ENCODE measurements at regions not wholly inside any gene's neighbourhood (a gene's known extent, or its start where the extent isn't known, plus 50 kb on each side); places are given as distances from the start of the nearest gene placed in this dataset.
A peak's percentile ranks its signal among the peaks of the same experiment; 100 is the strongest.

- Histone ChIP-seq H3K4me3 (no peak overlapping the region), H3K4me1 (no peaks in the 10 kb centered on the region), H3K4me2 (no peak overlapping the region), H3K36me3 (no peaks in the 10 kb centered on the region), H3K9me3 (peaks cover 10% of the 10 kb centered on the region), H4K20me1 (no peaks in the 10 kb centered on the region), H3K27ac (no peak overlapping the region), H3K27me3 (no peaks in the 10 kb centered on the region), H3K9ac (no peak overlapping the region)
- TF ChIP-seq Cebpa-rat (IDR thresholded peaks at IDR 0.05), result no peak
Measured at GRCh38 chr4:159425737-159426305, 322.9 kb downstream of the RAPGEF2 start.

GRCh38 chr4:159428293-159428692 lies 325.4 kb downstream of the RAPGEF2 start:
- H3K9me3 ChIP-seq, result peaks cover 11% of the 10 kb centered on the region; the same call in 1 of the 2 replicates
- no peak overlapping the region for H3K4me2 ChIP-seq
- no peak overlapping the region for H3K4me3 ChIP-seq
- no peaks in the 10 kb centered on the region for H4K20me1 ChIP-seq
- H3K9ac ChIP-seq, result no peak overlapping the region
- no peak for TF ChIP-seq Cebpa-rat (IDR thresholded peaks at IDR 0.05)
- H3K36me3 ChIP-seq, result no peaks in the 10 kb centered on the region
- H3K27me3 ChIP-seq, result no peaks in the 10 kb centered on the region
- H3K27ac ChIP-seq, result no peak overlapping the region
- H3K4me1 ChIP-seq, result no peaks in the 10 kb centered on the region

- no peak overlapping the region for H3K27ac ChIP-seq
- no peak overlapping the region for H3K4me2 ChIP-seq
- no peaks in the 10 kb centered on the region for H3K4me1 ChIP-seq
- H3K36me3 ChIP-seq, result no peaks in the 10 kb centered on the region
- H3K27me3 ChIP-seq, result no peaks in the 10 kb centered on the region
- TF ChIP-seq Cebpa-rat (IDR thresholded peaks at IDR 0.05), result no peak
- no peaks in the 10 kb centered on the region for H4K20me1 ChIP-seq
- H3K9me3 ChIP-seq, result peaks cover 11% of the 10 kb centered on the region; the same call in 1 of the 2 replicates
- H3K9ac ChIP-seq, result no peak overlapping the region
- no peak overlapping the region for H3K4me3 ChIP-seq
Measured at GRCh38 chr4:159428975-159429692, 326.3 kb downstream of the RAPGEF2 start.

- Histone ChIP-seq H3K9me3 (peaks cover 11% of the 10 kb centered on the region; the same call in 1 of the 2 replicates), H4K20me1 (no peaks in the 10 kb centered on the region), H3K36me3 (no peaks in the 10 kb centered on the region), H3K27me3 (no peaks in the 10 kb centered on the region), H3K4me2 (no peak overlapping the region), H3K27ac (no peak overlapping the region), H3K4me1 (no peaks in the 10 kb centered on the region), H3K4me3 (no peak overlapping the region), H3K9ac (no peak overlapping the region)
- no peak for TF ChIP-seq Cebpa-rat (IDR thresholded peaks at IDR 0.05)
Measured at GRCh38 chr4:159429693-159430035, 326.8 kb downstream of the RAPGEF2 start.

GRCh38 chr4:159430896-159431295 lies 328.0 kb downstream of the RAPGEF2 start:
- no peaks in the 10 kb centered on the region for H4K20me1 ChIP-seq
- no peaks in the 10 kb centered on the region for H3K36me3 ChIP-seq
- H3K27ac ChIP-seq, result no peak overlapping the region
- H3K9me3 ChIP-seq, result peaks cover 11% of the 10 kb centered on the region; the same call in 1 of the 2 replicates
- no peak overlapping the region for H3K4me2 ChIP-seq
- peaks cover 6% of the 10 kb centered on the region for H3K4me1 ChIP-seq
- TF ChIP-seq Cebpa-rat (IDR thresholded peaks at IDR 0.05), result no peak
- H3K9ac ChIP-seq, result no peak overlapping the region
- no peaks in the 10 kb centered on the region for H3K27me3 ChIP-seq
- no peak overlapping the region for H3K4me3 ChIP-seq

GRCh38 chr4:159432436-159432835 lies 329.6 kb downstream of the RAPGEF2 start:
- no peaks in the 10 kb centered on the region for H4K20me1 ChIP-seq
- peaks cover 11% of the 10 kb centered on the region; the same call in 1 of the 2 replicates for H3K9me3 ChIP-seq
- no peaks in the 10 kb centered on the region for H3K27me3 ChIP-seq
- no peak overlapping the region for H3K27ac ChIP-seq
- H3K9ac ChIP-seq, result no peak overlapping the region
- no peak for TF ChIP-seq Cebpa-rat (IDR thresholded peaks at IDR 0.05)
- H3K4me1 ChIP-seq, result peaks cover 9% of the 10 kb centered on the region
- no peak overlapping the region for H3K4me2 ChIP-seq
- no peaks in the 10 kb centered on the region for H3K36me3 ChIP-seq
- no peak overlapping the region for H3K4me3 ChIP-seq

GRCh38 chr4:159433337-159433736 lies 330.5 kb downstream of the RAPGEF2 start:
- H3K4me3 ChIP-seq, result no peak overlapping the region
- no peaks in the 10 kb centered on the region for H3K27me3 ChIP-seq
- H4K20me1 ChIP-seq, result no peaks in the 10 kb centered on the region
- no peak overlapping the region for H3K4me2 ChIP-seq
- no peaks in the 10 kb centered on the region for H3K36me3 ChIP-seq
- no peak overlapping the region for H3K9ac ChIP-seq
- no peak overlapping the region for H3K27ac ChIP-seq
- H3K4me1 ChIP-seq, result peaks cover 9% of the 10 kb centered on the region
- H3K9me3 ChIP-seq, result peaks cover 11% of the 10 kb centered on the region; the same call in 1 of the 2 replicates
- no peak for TF ChIP-seq Cebpa-rat (IDR thresholded peaks at IDR 0.05)

GRCh38 chr4:159434114-159434870 lies 331.4 kb downstream of the RAPGEF2 start:
- H3K27me3 ChIP-seq, result no peaks in the 10 kb centered on the region
- peaks cover 11% of the 10 kb centered on the region; the same call in 1 of the 2 replicates for H3K9me3 ChIP-seq
- no peak overlapping the region for H3K27ac ChIP-seq
- no peak overlapping the region for H3K9ac ChIP-seq
- no peak overlapping the region for H3K4me3 ChIP-seq
- no peaks in the 10 kb centered on the region for H4K20me1 ChIP-seq
- no peak overlapping the region for H3K4me2 ChIP-seq
- H3K4me1 ChIP-seq, result peaks cover 9% of the 10 kb centered on the region
- H3K36me3 ChIP-seq, result no peaks in the 10 kb centered on the region
- no peak for TF ChIP-seq Cebpa-rat (IDR thresholded peaks at IDR 0.05)

GRCh38 chr4:159434871-159435241 lies 332.0 kb downstream of the RAPGEF2 start:
- TF ChIP-seq Cebpa-rat (IDR thresholded peaks at IDR 0.05), result no peak
- Histone ChIP-seq H3K36me3 (no peaks in the 10 kb centered on the region), H3K4me3 (no peak overlapping the region), H3K27me3 (no peaks in the 10 kb centered on the region), H3K9me3 (peaks cover 11% of the 10 kb centered on the region; the same call in 1 of the 2 replicates), H3K4me2 (no peak overlapping the region), H3K27ac (no peak overlapping the region), H4K20me1 (no peaks in the 10 kb centered on the region), H3K4me1 (peaks cover 9% of the 10 kb centered on the region), H3K9ac (no peak overlapping the region)

- H3K9me3 ChIP-seq, result peaks cover 10% of the 10 kb centered on the region; the same call in 1 of the 2 replicates
- no peak for TF ChIP-seq Cebpa-rat (IDR thresholded peaks at IDR 0.05)
- no peaks in the 10 kb centered on the region for H4K20me1 ChIP-seq
- H3K27me3 ChIP-seq, result no peaks in the 10 kb centered on the region
- H3K9ac ChIP-seq, result no peak overlapping the region
- H3K4me2 ChIP-seq, result peak overlapping the region; percentile 38
- no peak overlapping the region for H3K27ac ChIP-seq
- no peak overlapping the region for H3K4me3 ChIP-seq
- H3K4me1 ChIP-seq, result peaks cover 9% of the 10 kb centered on the region
- no peaks in the 10 kb centered on the region for H3K36me3 ChIP-seq
Measured at GRCh38 chr4:159435561-159436023, 332.7 kb downstream of the RAPGEF2 start.

All from BLaER1 (cell line).